GM19452 (cell line): ENCODE measurements at regions not wholly inside any gene's neighbourhood (a gene's known extent, or its start where the extent isn't known, plus 50 kb on each side); places are given as distances from the start of the nearest gene placed in this dataset.
"Not testable (repeated sequence)": the region's sequence is repeated elsewhere in the genome, so short reads cannot be mapped to it uniquely, and the experiment has no call there.

ENCODE experiments used
- ATAC-seq: cut with Tn5 transposase; IDR thresholded peaks from one replicate; pipeline ENCODE4 v1.9.1; 2021; ENCODE audit not compliant: unreplicated experiment

DNA sequence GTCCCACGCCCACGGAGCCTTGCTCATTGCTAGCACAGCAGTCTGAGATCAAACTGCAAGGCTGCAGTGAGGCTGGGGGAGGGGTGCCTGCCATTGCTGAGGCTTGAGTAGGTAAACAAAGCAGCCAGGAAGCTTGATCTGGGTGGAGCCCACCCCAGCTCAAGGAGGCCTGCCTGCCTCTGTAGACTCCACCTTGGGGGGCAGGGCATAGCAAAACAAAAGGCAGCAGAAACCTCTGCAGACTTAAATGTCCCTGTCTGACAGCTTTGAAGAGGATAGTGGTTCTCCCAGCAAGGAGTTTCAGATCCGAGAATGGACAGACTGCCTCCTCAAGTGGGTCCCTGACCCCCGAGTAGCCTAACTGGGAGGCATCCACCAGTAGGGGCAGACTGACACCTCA lies 239.7 kb downstream of the DAD1 start:
- not testable (repeated sequence) for ATAC-seq

DNA sequence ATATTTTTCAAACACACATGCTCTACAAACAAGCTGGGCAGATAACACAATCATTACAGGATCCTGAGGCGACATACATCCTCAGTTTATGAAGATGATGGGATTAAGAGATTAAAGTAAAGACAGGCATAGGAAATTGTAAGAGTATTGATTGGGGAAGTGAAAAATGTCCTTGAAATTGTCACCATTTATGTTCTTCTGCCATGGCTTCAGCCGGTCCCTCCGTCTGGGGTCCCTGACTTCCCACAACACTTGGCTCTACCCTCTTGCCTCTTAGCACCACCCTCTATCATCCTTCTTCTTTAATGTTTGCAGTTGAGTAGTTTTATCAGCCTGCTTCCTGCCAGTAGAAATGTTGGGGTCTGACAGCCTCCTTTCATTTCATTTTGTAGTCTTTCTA lies 244.4 kb downstream of the DAD1 start:
- no peak for ATAC-seq

DNA sequence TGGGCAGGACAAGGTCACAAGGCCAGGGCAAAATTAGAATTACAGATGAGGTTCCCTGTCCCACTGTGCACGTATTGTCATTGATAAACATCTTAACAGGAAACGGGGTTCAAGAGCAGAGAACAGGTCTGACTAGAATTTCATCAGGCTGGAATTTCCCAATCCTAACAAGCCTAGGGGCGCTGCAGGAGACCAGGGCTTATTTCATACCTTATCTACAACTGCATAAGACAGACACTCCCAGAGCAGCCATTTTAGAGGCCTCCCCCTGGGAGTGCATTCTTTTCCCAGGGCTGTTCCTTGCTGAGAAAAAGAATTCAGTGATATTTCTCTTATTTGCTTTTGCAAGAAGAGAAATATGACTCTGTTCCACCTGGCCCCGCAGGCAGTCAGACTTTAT lies 244.8 kb downstream of the DAD1 start:
- not testable (repeated sequence) for ATAC-seq

DNA sequence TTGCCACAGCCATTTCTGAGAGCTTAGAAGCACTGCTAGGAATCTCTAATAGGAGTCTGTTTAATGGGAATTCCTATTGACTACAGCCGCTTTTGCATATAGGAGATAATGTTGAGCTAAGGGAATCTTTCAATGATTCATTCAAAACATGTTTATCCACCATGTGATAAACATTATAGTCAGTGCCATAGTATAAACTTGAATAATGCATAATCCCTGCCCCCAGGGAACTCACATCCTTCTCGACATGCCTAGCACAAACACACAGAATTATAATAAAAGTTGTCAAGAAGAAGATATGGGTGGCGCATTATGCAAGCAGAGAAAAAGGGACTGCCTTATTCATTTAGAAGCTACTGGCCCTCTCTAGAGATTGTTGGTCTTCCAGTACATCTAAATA lies 248.0 kb downstream of the DAD1 start:
- no peak for ATAC-seq

DNA sequence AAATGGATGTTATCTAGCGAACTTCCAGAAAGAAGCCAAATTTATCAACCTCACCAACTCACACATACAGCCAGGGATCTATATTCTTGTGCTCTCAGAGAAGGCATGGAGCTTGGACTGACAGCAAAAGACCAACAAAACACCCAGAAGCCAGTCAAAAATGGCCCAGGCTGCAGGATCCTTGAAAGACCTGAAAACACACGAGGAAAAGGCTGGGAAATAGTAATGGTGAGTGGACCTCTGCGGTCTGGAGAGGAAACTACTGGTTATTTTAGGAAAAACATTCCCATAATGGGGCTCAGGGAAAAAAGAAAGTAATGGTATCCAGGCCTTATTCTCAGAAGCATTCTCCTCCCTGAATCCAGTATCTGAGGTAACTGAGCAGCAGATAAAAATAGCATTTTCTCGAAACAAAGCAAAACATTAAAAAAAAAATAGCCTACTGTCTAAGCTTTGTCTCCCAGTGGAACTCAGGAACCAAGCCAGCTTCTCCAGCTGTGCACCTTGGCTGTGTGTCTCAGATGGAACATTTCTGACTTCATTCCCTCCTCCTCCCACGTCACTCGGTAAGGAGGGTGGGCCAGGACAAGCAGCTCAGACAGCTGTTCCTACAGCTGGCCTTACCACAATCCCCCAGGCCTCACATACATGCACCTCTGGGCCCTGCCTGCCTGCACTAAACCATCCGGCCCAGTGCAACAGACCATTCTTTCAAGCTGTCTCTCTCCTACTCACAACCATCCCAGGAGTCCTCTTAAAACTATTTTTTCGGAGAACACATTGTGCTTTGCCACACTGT lies 249.9 kb downstream of the DAD1 start:
- ATAC-seq = no peak

DNA sequence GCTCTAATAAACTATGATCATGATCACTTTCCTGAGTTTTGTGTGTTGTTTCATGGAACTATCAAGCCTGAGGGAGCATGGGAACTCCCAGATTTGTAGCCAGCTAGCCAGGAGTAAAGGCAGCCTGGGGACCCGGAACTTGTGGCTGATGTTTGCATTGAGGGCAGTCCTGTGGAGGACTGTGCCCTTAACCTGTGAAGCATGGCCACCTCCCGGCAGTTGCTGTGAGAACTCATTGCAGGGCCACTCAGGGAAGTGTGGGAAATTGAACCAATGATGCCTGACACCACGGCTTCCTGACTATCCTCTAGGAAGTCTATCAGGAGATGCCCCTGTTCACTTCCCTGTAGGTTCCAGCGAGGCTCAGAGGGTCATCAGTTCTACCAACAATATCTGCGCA lies 250.6 kb downstream of the DAD1 start:
- ATAC-seq = no peak

DNA sequence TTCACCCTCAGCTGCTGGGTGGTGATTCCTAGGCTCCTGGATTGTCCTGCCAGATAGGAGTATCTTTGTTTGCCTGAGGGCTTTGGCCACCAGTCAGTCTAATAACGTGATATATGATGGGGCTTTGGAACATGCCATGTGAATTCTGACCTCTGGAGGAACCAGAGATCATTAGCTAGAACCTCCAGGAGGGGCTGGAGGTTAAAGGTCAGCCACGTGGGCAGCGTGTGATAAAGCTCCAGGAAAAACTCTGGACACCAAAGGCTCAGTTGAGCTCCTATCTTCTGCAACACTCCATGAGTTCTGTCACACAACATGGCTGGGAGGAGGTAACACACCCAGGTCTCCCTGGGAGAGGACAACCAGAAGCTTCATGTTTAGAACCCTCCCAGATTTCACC lies 251.1 kb downstream of the DAD1 start:
- no peak for ATAC-seq

DNA sequence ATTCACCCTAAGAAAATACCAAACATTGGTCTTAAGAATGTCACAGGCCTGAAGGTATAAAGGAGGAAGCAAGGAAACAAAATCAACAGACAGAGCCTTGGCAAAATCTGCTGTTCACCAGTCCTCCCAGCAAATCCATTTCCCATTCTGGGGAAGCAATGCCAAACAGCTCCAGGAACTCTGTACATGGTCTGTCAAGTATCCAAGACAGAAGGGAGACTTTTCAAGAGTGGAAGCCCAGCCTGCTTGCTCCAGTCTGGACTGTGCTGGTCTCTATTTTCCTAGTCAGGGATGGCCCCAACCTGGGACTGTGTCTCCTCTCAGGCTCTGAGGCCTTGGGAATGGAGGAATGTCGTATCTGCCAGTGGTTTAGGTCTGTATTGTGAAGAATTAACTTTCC lies 251.5 kb downstream of the DAD1 start:
- ATAC-seq = no peak

DNA sequence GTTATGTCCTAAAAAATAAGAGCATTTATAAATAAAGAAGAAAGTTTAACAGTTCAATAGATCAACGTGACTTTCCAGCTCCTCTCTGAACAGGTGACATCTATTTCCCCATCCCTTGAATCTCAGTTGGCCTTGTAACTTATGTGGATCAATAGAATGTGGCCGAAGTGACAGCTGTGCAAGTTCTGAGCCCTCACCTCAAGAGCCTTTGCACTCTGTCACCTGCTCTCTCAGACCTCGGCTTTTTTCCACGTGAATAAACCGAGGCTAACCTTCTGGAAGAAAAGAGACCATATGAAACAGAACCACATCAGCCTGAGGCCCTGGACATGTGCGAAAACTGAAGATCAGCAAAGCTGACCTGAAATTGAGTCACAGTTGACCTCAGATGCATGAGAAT lies 253.0 kb downstream of the DAD1 start:
- no peak for ATAC-seq

DNA sequence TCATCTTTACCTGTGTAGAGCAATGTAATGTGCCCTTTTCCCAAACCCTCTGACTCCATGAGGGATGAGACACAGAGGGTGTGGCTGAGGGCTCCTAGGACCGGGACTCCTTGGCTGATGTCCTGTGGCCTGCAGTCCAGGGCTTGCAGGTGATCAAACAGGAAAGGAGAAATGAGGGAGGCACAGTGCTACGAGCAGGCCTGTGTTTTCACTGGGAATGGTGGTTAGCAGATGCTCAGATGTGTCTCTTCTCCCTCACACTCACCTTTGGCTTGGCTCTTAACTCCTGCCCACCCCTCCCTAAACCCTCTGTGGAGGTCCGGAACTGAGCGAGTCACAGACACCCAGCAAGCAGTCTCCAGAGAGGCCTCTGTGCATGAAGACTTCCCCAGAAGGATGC lies 254.4 kb downstream of the DAD1 start:
- ATAC-seq = no peak

DNA sequence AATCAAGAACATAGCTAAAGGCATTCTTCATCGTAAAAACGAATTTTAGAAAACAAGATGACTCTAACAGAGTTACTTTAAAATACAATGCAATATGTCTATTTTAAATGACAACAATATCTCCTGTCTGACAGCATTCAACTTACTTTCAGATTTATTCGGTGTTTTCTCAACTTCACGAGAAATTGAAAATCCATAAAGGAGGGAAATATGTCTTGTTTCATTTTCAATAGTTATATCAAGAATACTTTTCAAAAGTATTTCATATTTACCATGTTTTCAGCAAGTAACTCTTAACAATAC lies 254.8 kb downstream of the DAD1 start:
- no peak for ATAC-seq

DNA sequence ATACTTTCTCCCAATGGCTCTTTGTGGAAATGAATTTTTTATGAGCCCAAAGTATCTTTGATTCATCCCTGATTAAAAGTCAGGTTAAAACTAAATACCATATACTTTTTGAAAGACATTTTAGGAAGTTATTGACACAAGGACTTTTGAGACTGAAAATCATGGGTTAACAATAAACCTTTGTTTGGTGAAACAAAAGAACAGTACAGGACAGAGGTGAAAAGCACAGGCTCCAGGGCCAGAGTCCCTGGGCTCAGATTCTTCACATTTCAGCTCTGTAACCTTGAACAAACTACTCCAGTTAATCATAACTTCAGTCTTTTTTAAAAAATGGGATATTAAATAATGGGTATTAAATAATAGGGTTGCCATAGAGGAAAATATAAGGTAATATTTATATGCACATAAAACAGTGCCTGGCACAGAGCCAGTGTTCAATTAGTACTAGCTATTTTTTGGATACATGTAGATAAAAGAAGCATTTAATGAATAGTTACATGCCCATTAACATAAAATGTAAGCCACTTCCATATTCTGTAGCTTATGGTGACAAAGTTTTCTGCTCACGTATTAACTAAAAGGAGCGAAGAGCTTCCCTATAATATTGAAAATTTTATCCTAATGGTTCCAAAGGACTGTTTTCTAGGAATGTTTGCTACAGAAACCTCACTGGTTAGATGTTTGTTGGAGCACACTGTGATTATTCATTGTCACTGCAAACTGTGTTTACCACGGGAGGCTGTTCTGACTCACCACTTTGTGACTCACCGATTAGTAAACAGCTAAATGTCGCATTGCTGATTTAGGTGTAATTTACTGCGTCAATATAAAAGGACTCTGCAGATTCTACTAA lies 255.4 kb downstream of the DAD1 start:
- ATAC-seq = no peak

DNA sequence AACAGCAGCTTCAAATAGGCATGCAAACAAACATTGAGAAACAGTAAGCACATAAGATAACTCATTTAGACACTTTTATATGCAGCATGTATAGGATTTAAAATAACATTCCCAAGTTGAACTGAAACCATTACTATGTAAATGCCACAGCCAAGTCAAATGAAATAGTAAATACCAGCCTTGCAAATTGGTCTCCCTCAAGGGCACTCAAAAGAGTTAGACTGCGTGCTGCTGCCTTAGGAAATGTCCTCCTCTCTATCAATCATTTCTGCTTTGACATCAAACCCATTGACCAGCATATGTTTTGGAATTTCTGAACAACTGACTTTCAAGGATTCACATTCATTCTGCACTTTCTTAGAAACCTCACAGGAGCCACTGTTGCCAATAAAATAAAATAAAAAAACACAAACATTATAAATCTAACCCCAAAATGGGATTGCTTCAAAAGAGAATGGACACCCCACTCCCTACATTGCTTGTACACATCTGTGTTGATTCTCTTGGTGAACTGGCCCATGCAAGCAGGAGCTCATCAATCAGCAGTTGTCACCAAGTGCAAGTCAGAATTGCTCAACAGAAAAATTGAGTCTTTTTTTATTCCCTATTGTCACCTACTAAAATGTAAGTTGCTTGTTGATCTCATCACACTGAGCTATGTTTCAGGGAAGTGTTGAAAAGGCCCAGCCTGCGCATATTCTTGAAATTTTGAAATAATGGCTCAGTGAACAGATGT lies 256.2 kb downstream of the DAD1 start:
- no peak for ATAC-seq

DNA sequence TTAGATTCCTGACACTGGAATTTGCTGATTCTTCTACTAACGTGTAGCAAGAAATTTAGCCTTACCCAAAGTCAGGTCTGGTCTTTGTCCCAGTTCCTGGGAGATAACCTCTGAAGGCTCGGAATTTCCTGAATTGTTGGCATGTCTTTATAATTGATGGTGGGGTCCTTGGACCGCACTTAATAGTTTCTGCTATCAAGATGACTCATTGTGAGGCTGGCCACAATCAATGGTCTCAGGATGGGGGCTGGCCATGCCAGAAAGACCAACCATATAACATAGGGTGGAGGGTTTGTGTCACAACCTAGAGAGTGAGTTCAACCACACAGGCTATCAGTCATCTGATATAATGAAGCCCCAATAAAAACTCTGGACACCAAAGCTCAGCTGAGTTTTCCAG lies 259.7 kb downstream of the DAD1 start:
- no peak for ATAC-seq

DNA sequence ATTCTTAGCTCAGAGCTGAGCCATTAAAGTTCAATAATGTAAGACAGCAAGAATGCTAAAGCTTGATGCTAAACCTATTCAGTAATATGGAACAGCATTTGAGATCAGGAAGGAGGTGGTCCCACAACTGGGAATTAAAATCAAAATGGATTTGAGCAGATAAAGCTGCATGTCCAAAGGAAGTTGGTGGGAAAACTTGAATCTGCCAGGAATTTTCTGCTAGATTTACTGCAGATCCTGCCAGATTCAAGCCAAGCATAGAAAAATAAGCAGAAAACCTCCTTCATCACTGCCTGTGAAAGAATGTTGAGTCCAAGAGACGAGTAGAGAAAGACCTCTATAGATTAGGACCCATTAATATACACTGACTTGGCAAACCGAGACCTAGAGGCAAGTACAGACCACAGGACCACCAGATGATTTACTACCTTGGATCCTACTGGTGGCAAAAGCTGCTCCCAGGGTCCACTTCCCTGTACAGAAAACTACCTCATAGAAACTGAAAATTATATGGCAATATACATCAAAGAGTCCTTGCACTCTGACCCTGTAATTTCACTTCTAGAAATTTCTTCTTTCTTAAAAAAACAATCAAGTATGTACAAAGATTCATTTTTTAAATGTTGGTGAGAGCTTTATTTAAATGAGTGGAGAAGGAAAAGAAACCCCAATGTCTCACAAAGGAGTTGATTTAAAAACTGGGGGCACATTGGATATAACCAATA lies 263.2 kb downstream of the DAD1 start:
- ATAC-seq = no peak

DNA sequence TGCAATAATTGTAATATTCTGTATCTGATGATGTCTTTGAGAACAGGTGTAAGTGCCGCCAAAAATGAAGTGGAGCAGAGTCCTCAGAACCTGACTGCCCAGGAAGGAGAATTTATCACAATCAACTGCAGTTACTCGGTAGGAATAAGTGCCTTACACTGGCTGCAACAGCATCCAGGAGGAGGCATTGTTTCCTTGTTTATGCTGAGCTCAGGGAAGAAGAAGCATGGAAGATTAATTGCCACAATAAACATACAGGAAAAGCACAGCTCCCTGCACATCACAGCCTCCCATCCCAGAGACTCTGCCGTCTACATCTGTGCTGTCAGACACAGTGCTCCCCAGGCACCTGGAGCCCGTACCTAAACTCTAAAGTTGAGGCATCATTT lies 268.7 kb downstream of the DAD1 start:
- ATAC-seq = no peak

DNA sequence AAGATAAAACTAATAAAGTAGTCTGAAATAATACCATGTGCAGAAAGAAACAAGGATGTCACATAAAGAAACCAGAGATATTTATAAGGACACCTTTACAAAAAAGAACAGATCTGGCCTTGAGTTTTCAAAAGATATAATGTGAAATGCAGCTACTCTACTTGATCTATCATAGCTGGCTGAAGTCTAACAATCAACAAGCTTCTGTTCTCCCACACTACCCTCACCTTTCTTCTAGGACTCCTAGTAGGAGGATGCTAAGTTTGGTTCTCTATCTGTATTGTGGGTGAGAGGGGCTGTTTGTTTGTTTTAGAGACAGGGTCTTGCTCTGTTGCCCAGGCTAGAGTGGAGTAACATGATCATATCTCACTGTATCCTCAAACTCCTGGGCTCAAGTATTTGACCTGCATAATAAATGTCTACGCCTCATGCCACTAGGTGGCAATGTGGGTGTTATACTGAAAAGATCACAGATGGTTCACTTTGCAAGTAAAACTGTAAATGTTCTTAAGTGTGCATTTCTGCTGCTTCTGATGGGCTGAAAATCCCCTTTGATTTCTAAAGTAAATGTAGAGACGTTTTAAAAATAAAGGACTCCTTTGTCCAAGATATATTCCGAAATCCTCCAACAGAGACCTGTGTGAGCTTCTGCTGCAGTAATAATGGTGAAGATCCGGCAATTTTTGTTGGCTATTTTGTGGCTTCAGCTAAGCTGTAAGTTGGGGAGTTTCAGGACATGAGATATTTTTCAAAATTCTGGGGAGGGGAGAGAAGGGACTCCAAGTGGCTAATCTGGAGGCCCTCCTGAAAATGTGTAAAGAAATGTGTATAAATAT lies 269.3 kb downstream of the DAD1 start:
- ATAC-seq = no peak

DNA sequence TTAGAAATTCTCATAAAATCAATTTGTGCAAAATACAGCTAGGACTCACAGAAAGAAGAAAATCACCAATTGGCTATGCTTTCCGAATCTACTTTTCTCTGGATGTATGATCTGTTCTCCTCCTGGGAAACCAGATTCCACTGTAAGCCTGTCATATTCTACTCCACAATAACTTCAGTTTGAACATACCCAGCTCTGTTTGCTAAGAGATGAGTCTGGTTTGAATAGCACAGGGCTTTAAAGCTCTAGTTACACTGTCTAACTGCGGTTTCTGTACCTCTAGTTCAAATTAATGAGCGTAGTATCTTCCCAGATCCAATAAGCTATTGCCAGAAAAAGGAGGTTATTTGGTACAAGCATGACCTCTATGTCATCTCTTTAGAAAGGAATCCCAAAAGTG lies 270.1 kb downstream of the DAD1 start:
- no peak for ATAC-seq

DNA sequence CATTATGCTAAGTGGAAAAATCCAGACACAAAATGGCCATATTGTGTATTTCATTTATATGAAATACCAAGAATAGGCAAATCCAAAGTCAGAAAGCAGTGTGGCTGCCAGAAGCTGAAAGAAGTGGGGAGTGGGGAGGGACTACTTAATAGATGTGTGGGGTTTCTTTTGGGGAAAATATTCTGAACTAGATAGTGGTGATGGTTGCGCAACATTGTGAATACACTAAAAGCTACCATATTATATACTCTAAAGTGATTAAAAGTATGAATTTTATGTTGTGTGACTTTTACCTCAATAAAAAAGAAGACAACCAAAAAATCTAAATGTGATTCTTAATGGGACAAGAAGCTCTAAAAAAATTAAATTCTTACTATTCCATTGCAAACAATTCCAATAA lies 272.6 kb downstream of the DAD1 start:
- ATAC-seq = no peak

DNA sequence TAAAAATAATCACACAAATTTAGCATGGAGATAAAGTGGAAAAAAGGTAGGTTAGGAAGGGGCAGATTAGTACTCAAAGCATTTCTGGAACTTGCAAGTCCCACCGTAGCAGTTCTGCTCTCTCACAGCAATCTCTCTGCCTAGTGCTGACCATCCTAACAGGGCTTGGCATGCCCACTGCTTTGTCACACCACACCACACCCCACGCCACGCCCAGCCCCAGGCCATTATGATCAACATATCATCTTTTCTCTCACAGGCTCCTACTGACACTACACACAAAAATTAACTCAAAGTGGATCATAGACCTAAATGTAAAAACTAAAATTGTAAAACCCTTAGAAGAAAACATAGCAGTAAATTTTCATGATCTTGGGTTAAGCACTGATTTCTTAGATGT lies 273.7 kb downstream of the DAD1 start:
- no peak for ATAC-seq
